PC-9 (cell line): ENCODE measurements at regions not wholly inside any gene's neighbourhood (a gene's known extent, or its start where the extent isn't known, plus 50 kb on each side); places are given as distances from the start of the nearest gene placed in this dataset.

ENCODE experiments used
- BruUV-seq: library from RNA; stranded (reverse); fragments of 400-500 nt; replicated peaks from 2 replicates; lab custom pipeline; 2021; lab: Mats Ljungman, UMichigan
- CTCF ChIA-PET: fragments of 300-600 bp; sonication (Branson Sonifier 250); formaldehyde crosslinking; loops from one replicate; lab custom pipeline; 2022; ENCODE audit warnings: antibody characterized with exemption; lab: Charles Lee
- POLR2A ChIA-PET: fragments of 300-600 bp; sonication (Branson Sonifier 250); formaldehyde crosslinking; loops from one replicate; lab custom pipeline; 2022; ENCODE audit warnings: antibody characterized with exemption; ENCODE audit not compliant: unreplicated experiment; lab: Charles Lee
- DNase-seq, 2 experiments: peaks; one replicate each; pipeline versions ENCODE4 v3.0.0 to v3.0.0-alpha.2; 2015 to 2022; ENCODE audit warnings: mixed read lengths in 1 of 2
- H2AFZ ChIP-seq: fragments of 200-600 bp; sonication (generic); 2 replicates; pipeline ENCODE4 v1.8.1; 2017; ENCODE audit warnings: antibody characterized with exemption
- H3F3A ChIP-seq: fragments of 200-600 bp; sonication (generic); 2 replicates; pipeline ENCODE4 v1.8.1; 2017; ENCODE audit warnings: antibody characterized with exemption, mild to moderate bottlenecking, low read depth; ENCODE audit not compliant: insufficient read depth
- H3K27ac ChIP-seq: fragments of 200-600 bp; sonication (generic); 2 replicates; pipeline ENCODE4 v1.6.1; 2016; ENCODE audit warnings: mixed run types
- H3K27me3 ChIP-seq: fragments of 200-600 bp; sonication (generic); 2 replicates; pipeline ENCODE4 v1.6.1; 2016; ENCODE audit warnings: low read depth, mixed run types; ENCODE audit not compliant: insufficient read depth
- H3K36me3 ChIP-seq: fragments of 200-600 bp; sonication (generic); 2 replicates; pipeline ENCODE4 v1.6.1; 2016; ENCODE audit warnings: low read depth, mixed run types
- H3K4me1 ChIP-seq: fragments of 200-600 bp; sonication (generic); replicated peaks from 2 replicates; pipeline ENCODE4 v1.6.1; 2016; ENCODE audit warnings: mixed run types; ENCODE audit not compliant: insufficient read depth
- H3K4me2 ChIP-seq: fragments of 200-600 bp; sonication (generic); 2 replicates; pipeline ENCODE4 v1.6.1; 2017; ENCODE audit warnings: mixed run types
- H3K4me3 ChIP-seq: fragments of 200-600 bp; sonication (generic); 2 replicates; pipeline ENCODE4 v1.6.1; 2016; ENCODE audit warnings: mixed run types
- H3K79me2 ChIP-seq: fragments of 200-600 bp; sonication (generic); 2 replicates; pipeline ENCODE4 v1.6.1; 2017; ENCODE audit warnings: low read depth, mixed run types
- H3K9me2 ChIP-seq: fragments of 200-600 bp; sonication (generic); 2 replicates; pipeline ENCODE4 v1.8.1; 2017; ENCODE audit warnings: mild to moderate bottlenecking; ENCODE audit not compliant: insufficient read depth
- H3K9me3 ChIP-seq: fragments of 200-600 bp; sonication (generic); 2 replicates; pipeline ENCODE4 v1.8.1; 2016; ENCODE audit warnings: low read depth; ENCODE audit not compliant: insufficient read depth
- H4K20me1 ChIP-seq: fragments of 200-600 bp; sonication (generic); 2 replicates; pipeline ENCODE4 v1.8.1; 2017; ENCODE audit not compliant: insufficient read depth
- EZH2 ChIP-seq: fragments of 200-600 bp; sonication (generic); IDR thresholded peaks from 2 replicates; pipeline ENCODE4 v1.8.0; 2017; ENCODE audit warnings: antibody characterized with exemption, low read depth
- intact Hi-C: fragments of 100-400 bp; cut with micrococcal nuclease; formaldehyde crosslinking; loops from one replicate; pipeline ENCODE4 v1.10.0; 2022; ENCODE audit not compliant: unreplicated experiment
- TF ChIP-seq, protein P1 (sequence below): fragments of 200-600 bp; sonication (generic); conservative IDR thresholded peaks from 2 replicates; pipeline ENCODE4 v1.6.1; 2017; ENCODE audit warnings: mixed run types, antibody characterized with exemption, mild to moderate bottlenecking, moderate library complexity

- Histone ChIP-seq H3K9me2 (no peaks in the 10 kb centered on the region), H2AFZ (no peak overlapping the region), H3K4me3 (no peak overlapping the region), H3K36me3 (no peaks in the 10 kb centered on the region), H3F3A (no peaks in the 10 kb centered on the region), H3K27me3 (peaks cover 30% of the 10 kb centered on the region), H3K4me1 (no peaks in the 10 kb centered on the region), H3K79me2 (no peaks in the 10 kb centered on the region), H4K20me1 (no peaks in the 10 kb centered on the region), H3K9me3 (no peaks in the 10 kb centered on the region), H3K4me2 (no peak overlapping the region), H3K27ac (no peak overlapping the region)
- no TSS peak for BruUV-seq
- no peak for TF ChIP-seq EZH2
- TF ChIP-seq, protein P1, sequence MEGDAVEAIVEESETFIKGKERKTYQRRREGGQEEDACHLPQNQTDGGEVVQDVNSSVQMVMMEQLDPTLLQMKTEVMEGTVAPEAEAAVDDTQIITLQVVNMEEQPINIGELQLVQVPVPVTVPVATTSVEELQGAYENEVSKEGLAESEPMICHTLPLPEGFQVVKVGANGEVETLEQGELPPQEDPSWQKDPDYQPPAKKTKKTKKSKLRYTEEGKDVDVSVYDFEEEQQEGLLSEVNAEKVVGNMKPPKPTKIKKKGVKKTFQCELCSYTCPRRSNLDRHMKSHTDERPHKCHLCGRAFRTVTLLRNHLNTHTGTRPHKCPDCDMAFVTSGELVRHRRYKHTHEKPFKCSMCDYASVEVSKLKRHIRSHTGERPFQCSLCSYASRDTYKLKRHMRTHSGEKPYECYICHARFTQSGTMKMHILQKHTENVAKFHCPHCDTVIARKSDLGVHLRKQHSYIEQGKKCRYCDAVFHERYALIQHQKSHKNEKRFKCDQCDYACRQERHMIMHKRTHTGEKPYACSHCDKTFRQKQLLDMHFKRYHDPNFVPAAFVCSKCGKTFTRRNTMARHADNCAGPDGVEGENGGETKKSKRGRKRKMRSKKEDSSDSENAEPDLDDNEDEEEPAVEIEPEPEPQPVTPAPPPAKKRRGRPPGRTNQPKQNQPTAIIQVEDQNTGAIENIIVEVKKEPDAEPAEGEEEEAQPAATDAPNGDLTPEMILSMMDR: no peak
- no peak for DNase-seq
- intact Hi-C loops: no loop called here
- POLR2A ChIA-PET: no interaction called here
- CTCF ChIA-PET: no interaction called here
These were observed 388.0 kb downstream of the ICE1 start for GRCh38 chr5:5810461-5810860.

DNA sequence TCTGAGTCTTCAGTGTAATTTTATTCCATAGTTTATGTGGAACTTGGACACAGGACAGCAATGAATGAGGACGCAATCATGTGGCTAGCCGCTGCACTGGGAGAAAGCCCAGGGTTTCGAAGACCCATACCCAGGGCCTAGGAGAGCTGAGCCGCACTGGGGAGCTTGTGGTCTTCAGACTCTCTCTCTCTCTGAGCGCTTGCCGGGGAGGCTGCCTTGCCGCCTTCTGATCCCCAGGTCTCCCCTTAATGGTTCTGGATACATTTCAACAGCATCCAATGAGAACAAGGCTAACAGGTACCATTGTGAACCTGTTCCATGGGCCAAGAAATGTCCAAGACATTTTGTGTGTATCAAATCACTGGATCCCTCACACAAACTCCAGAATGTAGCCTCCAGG, 383.4 kb downstream of the ICE1 start:
- no peak overlapping the region for H2AFZ ChIP-seq
- POLR2A ChIA-PET: no interaction called here
- no TSS peak for BruUV-seq
- H3K4me3 ChIP-seq: no peak overlapping the region
- no peaks in the 10 kb centered on the region for H3K9me2 ChIP-seq
- peaks cover 76% of the 10 kb centered on the region for H3K27me3 ChIP-seq
- H3K9me3 ChIP-seq: no peaks in the 10 kb centered on the region
- H3K4me2 ChIP-seq: no peak overlapping the region
- no peaks in the 10 kb centered on the region for H3K4me1 ChIP-seq
- no peaks in the 10 kb centered on the region for H4K20me1 ChIP-seq
- H3F3A ChIP-seq: no peaks in the 10 kb centered on the region
- CTCF ChIA-PET: no interaction called here
- H3K79me2 ChIP-seq: no peaks in the 10 kb centered on the region
- H3K27ac ChIP-seq: no peak overlapping the region
- intact Hi-C loops: no loop called here
- no peak for TF ChIP-seq EZH2
- TF ChIP-seq, protein P1: no peak
- H3K36me3 ChIP-seq: no peaks in the 10 kb centered on the region
- DNase-seq: no peak

- Histone ChIP-seq H3K4me1 (no peaks in the 10 kb centered on the region), H3K9me2 (no peaks in the 10 kb centered on the region), H3F3A (no peaks in the 10 kb centered on the region), H3K79me2 (no peaks in the 10 kb centered on the region), H4K20me1 (no peaks in the 10 kb centered on the region), H3K36me3 (no peaks in the 10 kb centered on the region), H3K9me3 (no peaks in the 10 kb centered on the region), H3K4me2 (no peak overlapping the region), H2AFZ (no peak overlapping the region), H3K4me3 (no peak overlapping the region), H3K27ac (no peak overlapping the region), H3K27me3 (peaks cover 86% of the 10 kb centered on the region)
- intact Hi-C loops: no loop called here
- ChIA-PET CTCF (no interaction called here), POLR2A (no interaction called here)
- DNase-seq: no peak
- TF ChIP-seq, protein P1: no peak
- TF ChIP-seq EZH2: no peak
- BruUV-seq: no TSS peak
These were observed 382.2 kb downstream of the ICE1 start for GRCh38 chr5:5804478-5805233.
